Esophagus muscularis mucosa (tissue), 4 donors: ENCODE measurements at regions not wholly inside any gene's neighbourhood (a gene's known extent, or its start where the extent isn't known, plus 50 kb on each side); places are given as distances from the start of the nearest gene placed in this dataset.

ENCODE experiments used
- DNase-seq: peaks from one replicate; pipeline ENCODE4 v3.0.0-alpha.2; 2017; ENCODE audit errors: extremely low spot score
- H3K27ac ChIP-seq, 4 donors: fragments of 200-600 bp; sonication (generic); replicated peaks in 1 of 4; 1 replicate in 3 of 4; 2 replicates in 1 of 4; pipeline ENCODE4 v1.5.1; 2016 to 2019; ENCODE audit warnings: mild to moderate bottlenecking in 1 of 4
- H3K27me3 ChIP-seq, 4 donors: fragments of 200-600 bp; sonication (generic); one replicate each; pipeline versions ENCODE4 v1.5.1 to v1.6.0; 2016 to 2019
- H3K36me3 ChIP-seq, 4 donors: fragments of 200-600 bp; sonication (generic); one replicate each; pipeline ENCODE4 v1.5.1; 2016 to 2019
- H3K4me1 ChIP-seq, 4 donors: fragments of 200-600 bp; sonication (generic); one replicate each; pipeline ENCODE4 v1.5.1; 2016 to 2019
- H3K4me3 ChIP-seq, 4 donors: fragments of 200-600 bp; sonication (generic); 1 replicate in 2 of 4; 2 replicates in 2 of 4; pipeline ENCODE4 v1.5.1; 2016 to 2019; ENCODE audit warnings: mild to moderate bottlenecking in 4 of 4, moderate library complexity in 1 of 4
- H3K9me3 ChIP-seq, 4 donors: fragments of 200-600 bp; sonication (generic); 1 replicate in 3 of 4; 2 replicates in 1 of 4; pipeline ENCODE4 v1.5.1; 2016 to 2019
- CTCF ChIP-seq, 3 experiments: fragments of 200-600 bp in 2 of 3; fragments of 450-650 bp in 1 of 3; sonication (generic) in 2 of 3; IDR thresholded peaks; one replicate each; pipeline ENCODE4 v1.5.1; 2017 to 2019; ENCODE audit warnings: antibody characterized with exemption in 3 of 3, mild to moderate bottlenecking in 2 of 3, moderate library complexity in 1 of 3
- EP300 ChIP-seq: sonication (generic); formaldehyde crosslinking; IDR thresholded peaks from one replicate; pipeline ENCODE4 v1.6.1; 2017; ENCODE audit warnings: antibody characterized with exemption
- POLR2A ChIP-seq: fragments of 450-650 bp; IDR thresholded peaks from one replicate; pipeline ENCODE4 v1.6.1; 2017; ENCODE audit warnings: antibody characterized with exemption, moderate library complexity, mild to moderate bottlenecking, low read depth
- POLR2AphosphoS5 ChIP-seq, 2 donors: sonication (generic); formaldehyde crosslinking; IDR thresholded peaks; one replicate each; pipeline ENCODE4 v1.6.1; 2017; ENCODE audit warnings: antibody characterized with exemption in 2 of 2
- WGBS: methylation state at CpG from one replicate; pipeline ENCODE4 v1.1.5; 2018; 5-methylcytosine and 5-hydroxymethylcytosine counted together
- intact Hi-C: fragments of 100-400 bp; cut with DNase I; formaldehyde crosslinking; loops from one replicate; pipeline ENCODE4 v1.15.1; 2023

DNA sequence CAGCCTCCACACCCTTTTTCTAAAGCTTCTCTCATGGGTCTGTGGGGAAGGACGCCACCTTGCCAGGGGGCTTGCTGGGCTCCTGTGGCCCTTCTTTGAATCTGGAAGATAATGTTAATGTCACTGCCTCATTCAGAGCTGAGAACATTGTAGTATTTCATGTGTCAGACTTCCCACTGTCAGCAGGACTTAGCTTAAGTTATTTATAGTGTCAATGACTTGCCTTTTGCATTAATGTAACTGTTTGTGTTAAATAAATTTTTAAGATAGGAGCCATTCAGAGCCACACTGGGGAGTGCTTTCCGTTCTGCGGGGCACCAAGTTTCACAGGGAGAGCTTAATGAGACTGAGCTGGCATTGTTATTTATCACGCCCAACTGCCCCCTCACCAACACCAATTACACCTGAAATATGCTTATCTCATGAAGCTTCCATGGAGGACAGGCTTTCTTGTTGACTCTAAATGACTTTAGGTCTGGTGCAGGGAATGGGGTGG lies 226.9 kb upstream of the UBL3 start:
- no peak for TF ChIP-seq EP300
- TF ChIP-seq POLR2AphosphoS5 (IDR thresholded peaks at IDR 0.05), result no peak
- no peak for TF ChIP-seq CTCF (IDR thresholded peaks at IDR 0.05)
- no peak for TF ChIP-seq POLR2A
- Histone ChIP-seq H3K27me3 (no peaks in the 10 kb centered on the region), H3K4me1 (no peaks in the 10 kb centered on the region), H3K4me3 (no peak overlapping the region), H3K36me3 (no peaks in the 10 kb centered on the region), H3K27ac (no peak overlapping the region), H3K9me3 (peaks cover 0 to 3% (median 0%) of the 10 kb centered on the region in 4 donors)
- DNase-seq, result no peak
- intact Hi-C loops, result no loop called here
- WGBS, result 90% methylated on average over 4 of the region's 4 CpGs

DNA sequence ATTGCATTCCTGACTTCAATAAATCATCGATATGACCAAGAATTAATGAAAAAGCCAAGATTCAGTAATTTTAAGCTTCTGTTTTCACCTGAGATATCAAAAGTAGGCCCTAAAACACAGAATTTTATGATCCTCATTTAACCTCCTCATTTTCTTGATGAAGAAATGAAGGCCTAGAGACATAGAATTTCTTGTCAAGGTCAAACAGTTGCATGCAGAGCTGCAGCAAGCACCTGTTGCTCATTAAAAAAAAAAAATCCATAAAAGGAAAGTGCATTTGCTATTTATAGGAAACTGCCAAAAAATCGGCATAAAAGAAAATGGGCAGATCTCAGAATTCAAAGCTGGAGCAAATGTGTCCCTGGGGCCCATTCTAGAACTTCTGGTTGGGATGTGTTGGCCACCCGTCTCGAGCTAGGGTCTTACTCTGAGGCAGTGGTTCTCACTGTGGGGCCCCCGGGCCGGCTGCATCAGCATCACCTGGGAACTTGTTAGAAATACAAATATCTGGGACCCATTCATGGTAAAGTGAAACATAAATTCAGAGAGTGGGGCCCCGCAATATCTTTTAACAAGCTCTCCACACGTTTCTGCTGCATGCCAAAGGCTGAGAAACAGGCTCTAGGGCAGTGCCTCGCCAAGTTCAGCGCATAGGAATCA lies 224.7 kb upstream of the UBL3 start:
- Histone ChIP-seq H3K9me3 (no peaks in the 10 kb centered on the region), H3K4me1 (no peaks in the 10 kb centered on the region), H3K36me3 (no peaks in the 10 kb centered on the region), H3K4me3 (no peak overlapping the region), H3K27me3 (no peaks in the 10 kb centered on the region), H3K27ac (no peak overlapping the region)
- intact Hi-C loops, result no loop called here
- TF ChIP-seq POLR2A (no peak), CTCF (IDR thresholded peaks at IDR 0.05) (no peak), EP300 (no peak), POLR2AphosphoS5 (IDR thresholded peaks at IDR 0.05) (no peak)
- no peak for DNase-seq
- 89% methylated on average over 10 of the region's 10 CpGs for WGBS

GRCh38 chr13:30074431-30074830 lies 224.0 kb upstream of the UBL3 start:
- no peak for DNase-seq
- H3K27me3 ChIP-seq, result no peaks in the 10 kb centered on the region
- intact Hi-C loops, result no loop called here
- no peaks in the 10 kb centered on the region for H3K9me3 ChIP-seq
- H3K36me3 ChIP-seq, result no peaks in the 10 kb centered on the region
- TF ChIP-seq POLR2A, result no peak
- no peak for TF ChIP-seq POLR2AphosphoS5 (IDR thresholded peaks at IDR 0.05)
- no peak for TF ChIP-seq CTCF (IDR thresholded peaks at IDR 0.05)
- no peak for TF ChIP-seq EP300
- H3K4me1 ChIP-seq, result no peaks in the 10 kb centered on the region
- no peak overlapping the region for H3K4me3 ChIP-seq
- WGBS, result 80% methylated on average over 3 of the region's 3 CpGs
- no peak overlapping the region for H3K27ac ChIP-seq

GRCh38 chr13:30072818-30073186 lies 222.4 kb upstream of the UBL3 start:
- intact Hi-C loops, result no loop called here
- TF ChIP-seq CTCF (IDR thresholded peaks at IDR 0.05) (no peak), EP300 (no peak), POLR2A (no peak), POLR2AphosphoS5 (IDR thresholded peaks at IDR 0.05) (no peak)
- no peak overlapping the region for H3K4me3 ChIP-seq
- H3K4me1 ChIP-seq, result no peaks in the 10 kb centered on the region
- H3K27me3 ChIP-seq, result no peaks in the 10 kb centered on the region
- no peaks in the 10 kb centered on the region for H3K9me3 ChIP-seq
- H3K27ac ChIP-seq, result no peak overlapping the region
- DNase-seq, result no peak
- no peaks in the 10 kb centered on the region for H3K36me3 ChIP-seq
- WGBS, result 83% methylated on average over 2 of the region's 2 CpGs
